HEK293 (cell line): ENCODE measurements at regions not wholly inside any gene's neighbourhood (a gene's known extent, or its start where the extent isn't known, plus 50 kb on each side); places are given as distances from the start of the nearest gene placed in this dataset.

ENCODE experiments used
- MYNN ChIP-seq: fragments of 450-650 bp; formaldehyde crosslinking; IDR thresholded peaks from 2 replicates; pipeline ENCODE4 v1.5.1; 2016; ENCODE audit warnings: missing biosample characterization, missing genetic modification characterization, borderline replicate concordance
- ZNF175 ChIP-seq: fragments of 450-650 bp; formaldehyde crosslinking; IDR thresholded peaks from 2 replicates; pipeline ENCODE4 v1.5.1; 2016; ENCODE audit warnings: missing biosample characterization, missing genetic modification characterization
- ZNF747 ChIP-seq: fragments of 450-650 bp; formaldehyde crosslinking; IDR thresholded peaks from 2 replicates; pipeline ENCODE4 v1.5.1; 2016; ENCODE audit warnings: missing biosample characterization, missing genetic modification characterization
- TF ChIP-seq, protein P1 (sequence below): fragments of 450-650 bp; formaldehyde crosslinking; IDR thresholded peaks from 2 replicates; pipeline ENCODE4 v1.5.1; 2017; ENCODE audit warnings: missing biosample characterization, missing genetic modification characterization
- TF ChIP-seq, protein P2 (sequence below): fragments of 450-650 bp; formaldehyde crosslinking; IDR thresholded peaks from 2 replicates; pipeline ENCODE4 v1.5.1; 2016; ENCODE audit warnings: missing biosample characterization, missing genetic modification characterization
- TF ChIP-seq, protein P3 (sequence below): fragments of 450-650 bp; formaldehyde crosslinking; IDR thresholded peaks from 2 replicates; pipeline ENCODE4 v1.5.1; 2017; ENCODE audit warnings: missing biosample characterization, missing genetic modification characterization

DNA sequence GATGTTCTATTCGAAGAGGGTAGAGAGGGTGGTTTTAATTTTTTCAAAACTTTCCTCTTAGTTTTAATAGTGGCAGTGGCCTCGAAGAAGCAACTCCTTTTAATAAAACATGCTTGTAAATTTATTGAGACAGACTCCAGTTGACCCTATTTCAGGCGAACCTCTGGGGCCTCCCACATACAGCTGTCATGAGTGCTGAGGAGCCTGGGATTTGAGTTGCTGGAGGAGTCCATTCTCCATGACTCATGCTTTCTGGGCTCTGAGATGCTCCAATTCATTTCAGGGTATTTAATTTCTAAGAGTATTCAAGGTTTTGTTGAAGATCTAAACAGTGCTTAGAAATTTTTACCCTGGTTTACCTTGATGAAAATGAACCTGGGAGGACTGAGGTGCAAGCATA is 580.4 kb downstream of the CBLN4 start:
- TF ChIP-seq MYNN (tag by site-specific recombination) = no peak
- no peak for TF ChIP-seq ZNF175 (tag by site-specific recombination)
- TF ChIP-seq ZNF747 (tag by site-specific recombination) = no peak
- TF ChIP-seq, protein P1, sequence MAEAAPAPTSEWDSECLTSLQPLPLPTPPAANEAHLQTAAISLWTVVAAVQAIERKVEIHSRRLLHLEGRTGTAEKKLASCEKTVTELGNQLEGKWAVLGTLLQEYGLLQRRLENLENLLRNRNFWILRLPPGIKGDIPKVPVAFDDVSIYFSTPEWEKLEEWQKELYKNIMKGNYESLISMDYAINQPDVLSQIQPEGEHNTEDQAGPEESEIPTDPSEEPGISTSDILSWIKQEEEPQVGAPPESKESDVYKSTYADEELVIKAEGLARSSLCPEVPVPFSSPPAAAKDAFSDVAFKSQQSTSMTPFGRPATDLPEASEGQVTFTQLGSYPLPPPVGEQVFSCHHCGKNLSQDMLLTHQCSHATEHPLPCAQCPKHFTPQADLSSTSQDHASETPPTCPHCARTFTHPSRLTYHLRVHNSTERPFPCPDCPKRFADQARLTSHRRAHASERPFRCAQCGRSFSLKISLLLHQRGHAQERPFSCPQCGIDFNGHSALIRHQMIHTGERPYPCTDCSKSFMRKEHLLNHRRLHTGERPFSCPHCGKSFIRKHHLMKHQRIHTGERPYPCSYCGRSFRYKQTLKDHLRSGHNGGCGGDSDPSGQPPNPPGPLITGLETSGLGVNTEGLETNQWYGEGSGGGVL (tag by site-specific recombination) = no peak
- TF ChIP-seq, protein P2, sequence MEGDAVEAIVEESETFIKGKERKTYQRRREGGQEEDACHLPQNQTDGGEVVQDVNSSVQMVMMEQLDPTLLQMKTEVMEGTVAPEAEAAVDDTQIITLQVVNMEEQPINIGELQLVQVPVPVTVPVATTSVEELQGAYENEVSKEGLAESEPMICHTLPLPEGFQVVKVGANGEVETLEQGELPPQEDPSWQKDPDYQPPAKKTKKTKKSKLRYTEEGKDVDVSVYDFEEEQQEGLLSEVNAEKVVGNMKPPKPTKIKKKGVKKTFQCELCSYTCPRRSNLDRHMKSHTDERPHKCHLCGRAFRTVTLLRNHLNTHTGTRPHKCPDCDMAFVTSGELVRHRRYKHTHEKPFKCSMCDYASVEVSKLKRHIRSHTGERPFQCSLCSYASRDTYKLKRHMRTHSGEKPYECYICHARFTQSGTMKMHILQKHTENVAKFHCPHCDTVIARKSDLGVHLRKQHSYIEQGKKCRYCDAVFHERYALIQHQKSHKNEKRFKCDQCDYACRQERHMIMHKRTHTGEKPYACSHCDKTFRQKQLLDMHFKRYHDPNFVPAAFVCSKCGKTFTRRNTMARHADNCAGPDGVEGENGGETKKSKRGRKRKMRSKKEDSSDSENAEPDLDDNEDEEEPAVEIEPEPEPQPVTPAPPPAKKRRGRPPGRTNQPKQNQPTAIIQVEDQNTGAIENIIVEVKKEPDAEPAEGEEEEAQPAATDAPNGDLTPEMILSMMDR (tag by site-specific recombination) = no peak
- TF ChIP-seq, protein P3, sequence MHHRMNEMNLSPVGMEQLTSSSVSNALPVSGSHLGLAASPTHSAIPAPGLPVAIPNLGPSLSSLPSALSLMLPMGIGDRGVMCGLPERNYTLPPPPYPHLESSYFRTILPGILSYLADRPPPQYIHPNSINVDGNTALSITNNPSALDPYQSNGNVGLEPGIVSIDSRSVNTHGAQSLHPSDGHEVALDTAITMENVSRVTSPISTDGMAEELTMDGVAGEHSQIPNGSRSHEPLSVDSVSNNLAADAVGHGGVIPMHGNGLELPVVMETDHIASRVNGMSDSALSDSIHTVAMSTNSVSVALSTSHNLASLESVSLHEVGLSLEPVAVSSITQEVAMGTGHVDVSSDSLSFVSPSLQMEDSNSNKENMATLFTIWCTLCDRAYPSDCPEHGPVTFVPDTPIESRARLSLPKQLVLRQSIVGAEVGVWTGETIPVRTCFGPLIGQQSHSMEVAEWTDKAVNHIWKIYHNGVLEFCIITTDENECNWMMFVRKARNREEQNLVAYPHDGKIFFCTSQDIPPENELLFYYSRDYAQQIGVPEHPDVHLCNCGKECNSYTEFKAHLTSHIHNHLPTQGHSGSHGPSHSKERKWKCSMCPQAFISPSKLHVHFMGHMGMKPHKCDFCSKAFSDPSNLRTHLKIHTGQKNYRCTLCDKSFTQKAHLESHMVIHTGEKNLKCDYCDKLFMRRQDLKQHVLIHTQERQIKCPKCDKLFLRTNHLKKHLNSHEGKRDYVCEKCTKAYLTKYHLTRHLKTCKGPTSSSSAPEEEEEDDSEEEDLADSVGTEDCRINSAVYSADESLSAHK (tag by site-specific recombination) = no peak
